A673 (cell line): ENCODE measurements at regions not wholly inside any gene's neighbourhood (a gene's known extent, or its start where the extent isn't known, plus 50 kb on each side); places are given as distances from the start of the nearest gene placed in this dataset.
"Not testable (repeated sequence)": the region's sequence is repeated elsewhere in the genome, so short reads cannot be mapped to it uniquely, and the experiment has no call there.

Source experiments
- BruUV-seq: library from RNA; stranded (reverse); fragments of 400-500 nt; replicated peaks from 2 replicates; lab custom pipeline; 2021; lab: Mats Ljungman, UMichigan
- CTCF ChIA-PET: fragments of 300-600 bp; sonication (Branson Sonifier 250); formaldehyde crosslinking; loops from one replicate; lab custom pipeline; 2022; ENCODE audit warnings: antibody characterized with exemption; lab: Charles Lee
- POLR2A ChIA-PET: fragments of 300-600 bp; sonication (Branson Sonifier 250); formaldehyde crosslinking; loops from one replicate; lab custom pipeline; 2022; ENCODE audit warnings: antibody characterized with exemption; ENCODE audit not compliant: low non-redundant PET; lab: Charles Lee
- DNase-seq: peaks from one replicate; pipeline ENCODE4 v3.0.0-alpha.2; 2015; ENCODE audit warnings: low spot score
- H3K27ac ChIP-seq: fragments of 200-600 bp; sonication (generic); 2 replicates; pipeline ENCODE4 v1.5.1; 2016; ENCODE audit warnings: mixed run types, low read depth, mild to moderate bottlenecking, mixed read lengths, antibody characterized with exemption, low read length; ENCODE audit not compliant: poor library complexity, severe bottlenecking
- H3K27me3 ChIP-seq: fragments of 200-600 bp; sonication (generic); replicated peaks from 2 replicates; pipeline ENCODE4 v1.6.1; 2017; ENCODE audit warnings: mixed run types, low read depth, mild to moderate bottlenecking, mixed read lengths, antibody characterized with exemption, low read length; ENCODE audit not compliant: insufficient read depth, poor library complexity
- H3K36me3 ChIP-seq: fragments of 200-600 bp; sonication (generic); 2 replicates; pipeline ENCODE4 v1.6.1; 2016; ENCODE audit warnings: mixed run types, mild to moderate bottlenecking, mixed read lengths, antibody characterized with exemption, low read length; ENCODE audit not compliant: insufficient read depth, poor library complexity, severe bottlenecking
- H3K4me1 ChIP-seq: fragments of 200-600 bp; sonication (generic); 2 replicates; pipeline ENCODE4 v1.6.1; 2017; ENCODE audit warnings: mixed run types, mild to moderate bottlenecking, mixed read lengths, antibody characterized with exemption, low read length; ENCODE audit not compliant: insufficient read depth, poor library complexity, severe bottlenecking
- H3K4me3 ChIP-seq: fragments of 200-600 bp; sonication (generic); 2 replicates; pipeline ENCODE4 v1.5.1; 2016; ENCODE audit warnings: low read depth, mixed run types, mild to moderate bottlenecking, mixed read lengths, low read length; ENCODE audit not compliant: poor library complexity, severe bottlenecking
- H3K9me3 ChIP-seq: fragments of 200-600 bp; sonication (generic); 2 replicates; pipeline ENCODE4 v1.6.1; 2016; ENCODE audit warnings: mixed run types, low read depth, mild to moderate bottlenecking, mixed read lengths, antibody characterized with exemption, low read length; ENCODE audit not compliant: poor library complexity, severe bottlenecking
- EZH2 ChIP-seq: fragments of 200-600 bp; sonication (generic); IDR thresholded peaks from 2 replicates; pipeline ENCODE4 v1.6.1; 2017; ENCODE audit warnings: borderline replicate concordance, low read depth, mild to moderate bottlenecking, mixed read lengths, antibody characterized with exemption, low read length; ENCODE audit not compliant: poor library complexity, severe bottlenecking
- intact Hi-C: fragments of 100-400 bp; cut with micrococcal nuclease; formaldehyde crosslinking; loops from one replicate; pipeline ENCODE4 v1.10.0; 2022; ENCODE audit not compliant: unreplicated experiment
- TF ChIP-seq, protein P1 (sequence below): fragments of 300-800, 200-600 bp; sonication (generic); conservative IDR thresholded peaks from 2 replicates; pipeline ENCODE4 v1.5.1; 2017; ENCODE audit warnings: low read depth, mild to moderate bottlenecking, antibody characterized with exemption, low read length, moderate library complexity, mixed read lengths

DNA sequence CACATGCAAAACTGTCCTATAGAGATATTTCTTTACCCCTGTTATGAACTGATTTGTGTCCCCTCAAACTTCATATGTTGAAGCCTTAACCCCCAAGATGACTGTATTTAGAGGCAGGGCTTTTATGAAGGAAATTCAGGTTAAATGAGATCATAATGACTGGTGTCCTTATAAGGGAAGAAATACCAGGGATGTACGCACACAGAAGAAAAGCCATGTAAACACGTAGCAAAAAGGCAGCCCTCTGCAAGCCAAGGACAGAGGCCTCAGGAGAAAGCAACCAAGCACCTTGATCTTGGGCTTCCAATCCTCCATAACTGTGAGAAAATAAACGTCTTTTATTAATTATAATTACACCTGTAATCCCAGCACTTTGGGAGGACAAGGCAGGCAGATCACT is 101.3 kb upstream of the NDUFV2 start:
- H3K27me3 ChIP-seq, result no peaks in the 10 kb centered on the region
- no peaks in the 10 kb centered on the region for H3K4me1 ChIP-seq
- no TSS peak for BruUV-seq
- no peak for TF ChIP-seq EZH2
- TF ChIP-seq, protein P1, sequence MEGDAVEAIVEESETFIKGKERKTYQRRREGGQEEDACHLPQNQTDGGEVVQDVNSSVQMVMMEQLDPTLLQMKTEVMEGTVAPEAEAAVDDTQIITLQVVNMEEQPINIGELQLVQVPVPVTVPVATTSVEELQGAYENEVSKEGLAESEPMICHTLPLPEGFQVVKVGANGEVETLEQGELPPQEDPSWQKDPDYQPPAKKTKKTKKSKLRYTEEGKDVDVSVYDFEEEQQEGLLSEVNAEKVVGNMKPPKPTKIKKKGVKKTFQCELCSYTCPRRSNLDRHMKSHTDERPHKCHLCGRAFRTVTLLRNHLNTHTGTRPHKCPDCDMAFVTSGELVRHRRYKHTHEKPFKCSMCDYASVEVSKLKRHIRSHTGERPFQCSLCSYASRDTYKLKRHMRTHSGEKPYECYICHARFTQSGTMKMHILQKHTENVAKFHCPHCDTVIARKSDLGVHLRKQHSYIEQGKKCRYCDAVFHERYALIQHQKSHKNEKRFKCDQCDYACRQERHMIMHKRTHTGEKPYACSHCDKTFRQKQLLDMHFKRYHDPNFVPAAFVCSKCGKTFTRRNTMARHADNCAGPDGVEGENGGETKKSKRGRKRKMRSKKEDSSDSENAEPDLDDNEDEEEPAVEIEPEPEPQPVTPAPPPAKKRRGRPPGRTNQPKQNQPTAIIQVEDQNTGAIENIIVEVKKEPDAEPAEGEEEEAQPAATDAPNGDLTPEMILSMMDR, result no peak
- CTCF ChIA-PET, result no interaction called here
- intact Hi-C loops, result no loop called here
- H3K27ac ChIP-seq, result no peak overlapping the region
- no peaks in the 10 kb centered on the region for H3K36me3 ChIP-seq
- POLR2A ChIA-PET, result no interaction called here
- no peak for DNase-seq
- no peak overlapping the region for H3K4me3 ChIP-seq
- peaks cover 3% of the 10 kb centered on the region for H3K9me3 ChIP-seq

GRCh38 chr18:9003406-9004100 is 98.9 kb upstream of the NDUFV2 start:
- CTCF ChIA-PET, result no interaction called here
- POLR2A ChIA-PET, result interaction anchor here (0.7 kb wide), 1 partner anchor 116 kb away, joined by 13 read pairs; no protein-coding TSS in a partner anchor
- Histone ChIP-seq H3K27me3 (no peaks in the 10 kb centered on the region), H3K36me3 (no peaks in the 10 kb centered on the region), H3K4me1 (no peaks in the 10 kb centered on the region), H3K4me3 (no peak overlapping the region), H3K27ac (no peak overlapping the region), H3K9me3 (peaks cover 3% of the 10 kb centered on the region)
- no peak for DNase-seq
- intact Hi-C loops, result no loop called here
- TF ChIP-seq, protein P1, result no peak
- no peak for TF ChIP-seq EZH2
- BruUV-seq, result no TSS peak

DNA sequence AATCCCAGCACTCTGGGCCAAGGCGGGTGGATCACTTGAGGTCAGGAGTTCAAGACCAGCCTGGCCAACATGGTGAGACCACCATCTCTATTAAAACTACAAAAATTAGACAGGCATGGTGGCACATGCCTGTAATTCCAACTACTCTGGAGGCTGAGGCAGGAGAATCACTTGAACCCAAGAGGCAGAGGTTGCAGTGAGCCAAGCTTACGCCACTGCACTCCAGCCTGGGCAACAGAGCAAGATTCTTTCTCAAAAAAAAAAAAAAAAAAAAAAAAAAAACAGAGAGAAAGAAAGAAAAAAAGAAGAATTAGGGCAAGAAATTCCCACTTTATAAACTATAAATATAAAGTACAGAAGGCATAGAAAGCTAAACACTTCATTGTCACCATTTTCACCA is 98.2 kb upstream of the NDUFV2 start:
- H3K36me3 ChIP-seq, DNase-seq, H3K27me3 ChIP-seq, intact Hi-C loops, H3K27ac ChIP-seq, H3K4me1 ChIP-seq, H3K4me3 ChIP-seq, CTCF ChIA-PET, BruUV-seq, H3K9me3 ChIP-seq: not testable (repeated sequence)
- POLR2A ChIA-PET, result interaction anchor here (0.7 kb wide), 1 partner anchor 117 kb away, joined by 13 read pairs; no protein-coding TSS in a partner anchor

DNA sequence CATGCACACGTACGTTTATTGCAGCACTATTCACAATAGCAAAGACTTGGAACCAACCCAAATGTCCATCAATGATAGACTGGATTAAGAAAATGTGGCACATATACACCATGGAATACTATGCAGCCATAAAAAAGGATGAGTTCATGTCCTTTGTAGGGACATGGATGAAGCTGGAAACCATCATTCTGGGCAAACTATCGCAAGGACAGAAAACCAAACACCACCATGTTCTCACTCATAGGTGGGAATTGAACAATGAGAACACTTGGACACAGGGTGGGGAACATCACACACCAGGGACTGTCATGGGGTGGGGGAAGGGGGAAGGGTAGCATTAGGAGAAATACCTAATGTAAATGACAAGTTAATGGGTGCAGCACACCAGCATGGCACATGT is 94.8 kb upstream of the NDUFV2 start:
- H3K9me3 ChIP-seq, H3K27ac ChIP-seq, CTCF ChIA-PET, intact Hi-C loops, H3K4me3 ChIP-seq, H3K27me3 ChIP-seq, H3K36me3 ChIP-seq, POLR2A ChIA-PET, DNase-seq, BruUV-seq, H3K4me1 ChIP-seq: not testable (repeated sequence)
